ENCODE measurements at regions not wholly inside any gene's neighbourhood (a gene's known extent, or its start where the extent isn't known, plus 50 kb on each side); places are given as distances from the start of the nearest gene placed in this dataset.

DNA sequence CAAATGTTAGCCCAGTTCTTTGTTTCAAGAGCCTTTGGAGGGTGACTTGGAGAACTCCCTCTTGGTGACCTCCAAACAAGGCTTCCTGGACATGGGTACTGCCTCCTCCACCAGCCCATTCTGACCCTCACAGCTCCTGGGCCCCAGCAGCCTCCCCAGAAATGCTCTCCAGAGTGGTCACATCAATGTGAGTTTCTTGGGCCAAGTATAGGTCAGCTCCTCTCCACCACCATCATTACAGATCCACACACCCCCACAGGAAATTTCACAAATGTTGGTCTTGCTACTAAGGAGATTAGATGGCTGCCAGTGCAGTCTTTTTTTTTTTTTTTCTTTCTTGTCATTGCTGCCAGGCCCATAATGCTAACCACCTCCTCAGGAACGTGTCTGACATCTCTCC, 410.7 kb downstream of the DTWD2 start:
- no peak for TF ChIP-seq TARDBP (IDR thresholded peaks at IDR 0.05)
- TF ChIP-seq BHLHE40 (IDR thresholded peaks at IDR 0.05; ENCODE audit: borderline replicate concordance) = no peak

Data from HEK293T (cell line).